Testis (tissue), 2 donors: ENCODE measurements at regions not wholly inside any gene's neighbourhood (a gene's known extent, or its start where the extent isn't known, plus 50 kb on each side); places are given as distances from the start of the nearest gene placed in this dataset.
"Not testable (repeated sequence)": the region's sequence is repeated elsewhere in the genome, so short reads cannot be mapped to it uniquely, and the experiment has no call there.

Experiments
- DNase-seq: peaks from one replicate; pipeline ENCODE4 v3.0.0-alpha.2; 2019
- H3K27ac ChIP-seq, 2 donors: fragments of 200-600 bp; sonication (generic); one replicate each; pipeline ENCODE4 v1.5.1; 2019
- H3K27me3 ChIP-seq: fragments of 200-600 bp; sonication (generic); one replicate; pipeline ENCODE4 v1.5.1; 2019
- H3K36me3 ChIP-seq: fragments of 200-600 bp; sonication (generic); one replicate; pipeline ENCODE4 v1.5.1; 2017; ENCODE audit warnings: low read depth; ENCODE audit errors: missing control alignments
- H3K4me1 ChIP-seq: fragments of 200-600 bp; sonication (generic); one replicate; pipeline ENCODE4 v1.5.1; 2019
- H3K4me3 ChIP-seq, 2 donors: fragments of 200-600 bp; sonication (generic); one replicate each; pipeline ENCODE4 v1.5.1; 2017 to 2019
- H3K9me3 ChIP-seq: fragments of 200-600 bp; sonication (generic); one replicate; pipeline ENCODE4 v1.5.1; 2017
- WGBS, 2 donors: methylation state at CpG; one replicate each; pipeline ENCODE4 v1.1.5; 2018; 5-methylcytosine and 5-hydroxymethylcytosine counted together
- intact Hi-C: fragments of 100-400 bp; cut with DNase I; formaldehyde crosslinking; loops from one replicate; pipeline ENCODE4 v1.15.1; 2023; ENCODE audit warnings: low total_unique reads

DNA sequence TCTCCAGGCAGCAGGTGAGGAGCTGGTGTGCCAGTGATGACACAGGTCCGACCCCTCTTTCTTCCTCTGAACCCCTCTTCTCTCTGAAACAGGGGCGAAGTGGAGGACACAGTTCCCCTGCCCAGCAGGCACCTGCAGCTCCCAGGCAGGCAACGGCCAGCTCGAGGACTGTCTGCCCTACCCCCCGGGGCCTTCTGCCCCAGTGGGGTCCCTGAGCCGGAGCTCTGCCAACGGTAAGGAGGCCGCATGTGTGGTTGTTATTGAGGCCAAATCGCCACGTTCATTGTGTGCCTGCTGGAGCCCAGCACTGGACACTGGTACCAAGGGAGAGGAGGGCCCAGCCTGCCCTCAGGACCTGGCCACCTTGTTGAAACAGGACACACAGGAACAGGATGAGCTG is 119.3 kb upstream of the MTLN start:
- H3K9me3 ChIP-seq, H3K4me1 ChIP-seq, H3K27me3 ChIP-seq, H3K36me3 ChIP-seq, H3K4me3 ChIP-seq, intact Hi-C loops, H3K27ac ChIP-seq, DNase-seq: not testable (repeated sequence)
- 100% methylated on average over 2 of the region's 10 CpGs; no CpG with 5 or more reads in 1 of the 2 donors for WGBS, 2 donors

DNA sequence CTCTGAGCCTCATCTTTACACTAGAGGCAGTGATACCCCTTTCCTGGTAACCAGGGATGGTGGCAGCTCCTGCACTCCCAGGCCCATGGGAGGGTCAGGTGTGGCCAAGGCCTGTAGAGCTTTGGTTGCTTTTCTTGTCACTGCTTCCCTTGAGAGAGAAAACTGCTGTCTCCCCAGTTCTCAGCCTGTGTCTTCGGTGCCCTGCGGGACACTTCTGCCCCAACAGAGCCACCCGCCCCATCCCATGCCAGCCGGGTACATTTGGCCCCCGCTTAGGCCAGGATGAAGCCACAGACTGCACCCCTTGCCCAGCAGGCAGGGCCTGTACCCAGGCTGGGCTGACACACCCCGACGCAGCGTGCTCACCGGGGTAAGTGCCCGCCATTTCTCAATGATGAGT is 117.4 kb upstream of the MTLN start:
- H3K9me3 ChIP-seq, DNase-seq, H3K27ac ChIP-seq, H3K4me1 ChIP-seq, H3K4me3 ChIP-seq, intact Hi-C loops, H3K36me3 ChIP-seq, H3K27me3 ChIP-seq: not testable (repeated sequence)
- WGBS, 2 donors: 95% methylated on average over 5 of the region's 10 CpGs; no CpG with 5 or more reads in 1 of the 2 donors

DNA sequence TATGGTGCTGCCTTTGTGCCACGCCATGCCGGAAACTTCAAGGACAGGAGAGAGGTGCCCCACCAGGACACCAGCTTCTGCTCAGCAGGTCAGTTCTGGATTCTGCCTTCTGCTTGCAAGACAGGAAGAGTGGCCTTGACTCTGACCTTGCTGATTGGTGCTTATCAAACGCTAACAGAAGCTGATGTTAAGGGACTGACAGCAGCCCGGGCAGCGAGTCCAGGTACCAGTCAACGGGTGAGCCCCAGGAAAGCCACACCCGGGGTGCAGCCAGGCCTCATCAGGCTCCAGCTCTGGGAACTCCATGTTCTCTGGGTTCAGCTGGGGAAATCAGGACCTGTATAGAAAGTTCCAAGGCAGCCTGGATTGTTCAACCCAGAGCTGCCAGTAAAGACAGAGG is 116.8 kb upstream of the MTLN start:
- H3K36me3 ChIP-seq, H3K27ac ChIP-seq, H3K4me3 ChIP-seq, H3K27me3 ChIP-seq, H3K9me3 ChIP-seq, DNase-seq, H3K4me1 ChIP-seq, intact Hi-C loops: not testable (repeated sequence)
- 75% methylated on average over 5 of the region's 7 CpGs; no CpG with 5 or more reads in 1 of the 2 donors for WGBS, 2 donors

DNA sequence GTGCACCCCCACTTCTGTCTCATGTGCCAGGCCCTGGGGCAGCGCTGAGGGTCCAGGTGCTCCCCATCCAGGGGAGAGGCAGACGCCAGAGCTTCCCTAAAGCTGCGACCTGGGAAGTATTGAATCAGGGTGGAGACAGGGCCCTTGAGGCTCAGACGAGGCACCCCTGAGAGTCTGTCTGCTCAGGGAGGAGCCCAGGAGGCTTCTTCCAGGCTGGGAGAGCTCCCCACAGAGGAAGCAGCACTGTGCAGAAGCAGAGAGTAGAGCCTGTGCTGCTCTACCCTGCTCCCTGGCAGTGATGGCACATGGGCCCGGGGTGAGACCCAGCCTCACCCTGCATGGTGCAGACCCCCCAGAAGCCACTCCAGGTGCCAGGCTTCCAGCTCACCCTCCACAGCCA is 116.3 kb upstream of the MTLN start:
- H3K4me3 ChIP-seq, H3K36me3 ChIP-seq, H3K27me3 ChIP-seq, H3K9me3 ChIP-seq, intact Hi-C loops, H3K4me1 ChIP-seq, DNase-seq, H3K27ac ChIP-seq: not testable (repeated sequence)
- 89% methylated on average over 4 of the region's 5 CpGs; no CpG with 5 or more reads in 1 of the 2 donors for WGBS, 2 donors

DNA sequence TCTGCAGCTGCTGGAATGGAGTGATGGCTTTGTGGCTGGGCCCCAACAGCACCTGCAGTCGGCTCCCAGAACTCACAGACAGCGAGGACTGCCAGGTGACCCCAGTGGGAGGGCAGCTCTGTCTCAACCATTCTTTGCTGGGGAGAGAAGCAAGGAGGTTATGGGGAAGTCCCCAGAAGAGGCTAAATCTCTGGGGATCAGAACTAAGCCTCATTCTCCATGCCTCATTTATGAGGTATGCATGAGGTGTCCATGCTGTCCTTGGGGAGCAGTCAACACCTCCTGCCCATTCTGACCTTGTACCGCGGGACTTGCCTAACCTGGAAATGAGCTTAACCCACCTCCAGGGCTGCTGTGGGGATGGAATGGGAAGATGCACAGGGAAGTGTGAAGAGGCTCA is 111.5 kb upstream of the MTLN start:
- DNase-seq, H3K9me3 ChIP-seq, intact Hi-C loops, H3K4me1 ChIP-seq, H3K27ac ChIP-seq, H3K4me3 ChIP-seq, H3K36me3 ChIP-seq, H3K27me3 ChIP-seq: not testable (repeated sequence)
- WGBS, 2 donors: no CpG with 5 or more reads among the region's 4 CpGs

DNA sequence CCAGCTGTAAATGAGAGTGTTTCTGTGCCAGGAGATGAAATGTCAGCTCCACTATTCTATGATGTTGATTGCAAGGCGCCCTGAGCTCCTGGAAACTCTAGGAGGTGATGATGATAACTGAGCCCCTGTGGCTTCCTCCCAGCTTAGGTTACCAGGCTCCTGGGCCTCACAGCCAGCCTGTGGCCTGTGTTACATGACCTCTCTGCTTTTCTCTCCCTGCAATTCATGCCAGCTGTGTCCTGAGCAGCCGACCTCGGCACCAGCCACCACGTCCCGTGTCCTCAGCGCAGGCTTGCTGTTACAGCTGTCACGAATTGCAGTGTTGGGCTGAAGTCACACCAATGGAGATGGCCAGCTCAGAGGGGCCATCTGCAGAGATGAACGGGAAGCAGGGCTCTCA is 110.2 kb upstream of the MTLN start:
- H3K4me3 ChIP-seq, intact Hi-C loops, H3K36me3 ChIP-seq, H3K9me3 ChIP-seq, H3K27ac ChIP-seq, H3K4me1 ChIP-seq, DNase-seq, H3K27me3 ChIP-seq: not testable (repeated sequence)
- WGBS, 2 donors: no CpG with 5 or more reads among the region's 8 CpGs

DNA sequence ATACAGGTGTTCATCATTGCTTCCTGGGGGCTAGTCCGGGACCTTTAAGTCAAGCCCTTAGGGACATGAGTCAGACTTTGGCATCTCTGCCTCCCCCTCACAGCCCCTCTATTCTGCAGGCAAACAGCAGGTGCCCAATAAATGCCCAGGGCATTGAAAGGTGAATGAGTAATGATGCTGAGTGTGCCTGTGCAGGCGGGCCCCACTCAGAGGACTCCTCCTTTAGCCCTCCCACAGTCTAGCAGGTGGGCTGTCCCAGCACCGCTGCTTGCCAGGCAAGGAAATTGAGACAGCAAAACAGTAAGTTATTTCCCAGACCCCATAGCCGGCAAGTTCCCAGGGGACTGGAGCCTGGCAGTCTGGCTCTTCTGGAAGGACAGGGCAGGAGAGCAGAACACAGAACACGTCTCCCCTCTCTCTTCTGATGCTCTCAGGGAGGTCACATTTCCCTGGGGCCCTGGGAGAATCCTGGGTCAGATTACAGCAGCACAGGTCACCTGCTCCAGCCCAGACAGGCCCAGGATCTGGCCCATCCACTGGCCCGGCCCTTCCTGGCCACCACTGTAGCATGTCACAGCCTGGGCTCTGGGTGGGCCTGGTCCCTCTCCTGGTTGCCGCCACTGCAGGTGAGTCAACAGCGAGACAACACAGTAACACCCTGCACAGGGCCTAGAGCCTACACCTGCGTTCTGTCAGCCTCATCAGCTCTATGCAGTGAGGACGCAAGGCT is 108.7 kb upstream of the MTLN start:
- H3K4me3 ChIP-seq, intact Hi-C loops, H3K9me3 ChIP-seq, DNase-seq, H3K36me3 ChIP-seq, H3K27me3 ChIP-seq, H3K4me1 ChIP-seq, H3K27ac ChIP-seq: not testable (repeated sequence)
- WGBS, 2 donors: no CpG with 5 or more reads among the region's 10 CpGs

DNA sequence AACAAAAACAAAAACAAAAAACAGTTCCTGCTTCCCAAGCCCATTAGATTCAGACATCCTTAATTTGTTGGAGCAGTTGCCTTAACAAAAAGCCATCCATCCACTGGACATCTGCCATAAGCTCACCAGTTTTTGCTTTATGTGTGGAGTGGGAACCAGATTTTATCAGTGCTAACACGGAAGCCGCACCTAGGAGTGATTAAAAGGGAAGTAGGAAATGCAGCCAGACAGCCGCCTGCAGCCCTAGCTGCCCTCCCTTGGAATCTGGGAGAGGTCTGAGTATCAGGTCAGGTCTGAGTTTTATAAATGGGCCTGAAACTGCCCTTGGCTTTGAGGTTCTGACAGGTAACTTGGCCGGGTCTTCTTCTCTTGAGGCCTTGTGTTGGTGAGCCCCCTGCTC is 106.6 kb upstream of the MTLN start:
- H3K4me3 ChIP-seq, H3K9me3 ChIP-seq, intact Hi-C loops, H3K27ac ChIP-seq, H3K36me3 ChIP-seq, DNase-seq, H3K4me1 ChIP-seq, H3K27me3 ChIP-seq: not testable (repeated sequence)
- no CpG with 5 or more reads among the region's 4 CpGs for WGBS, 2 donors

DNA sequence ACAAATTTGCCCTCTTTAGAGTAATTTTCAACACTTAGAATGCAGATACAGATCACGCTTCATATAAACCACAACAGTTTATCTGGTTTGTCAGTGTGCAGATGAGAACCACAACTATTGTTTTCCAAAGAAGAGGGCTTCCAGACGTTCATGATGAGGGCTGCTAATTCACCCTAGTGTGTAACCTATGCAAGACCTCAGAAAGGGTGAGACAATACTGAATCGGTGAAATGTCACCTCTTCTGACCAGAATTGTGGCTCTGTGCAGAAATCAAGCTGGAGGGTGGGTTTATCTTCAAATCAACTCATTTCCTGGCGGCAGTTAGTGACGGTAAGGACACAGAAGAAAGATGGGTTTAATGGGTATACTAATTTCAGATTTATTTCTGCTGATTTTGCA is 105.0 kb upstream of the MTLN start:
- intact Hi-C loops, H3K4me1 ChIP-seq, H3K27ac ChIP-seq, DNase-seq, H3K9me3 ChIP-seq, H3K4me3 ChIP-seq, H3K27me3 ChIP-seq, H3K36me3 ChIP-seq: not testable (repeated sequence)
- no CpG with 5 or more reads among the region's 5 CpGs for WGBS, 2 donors

DNA sequence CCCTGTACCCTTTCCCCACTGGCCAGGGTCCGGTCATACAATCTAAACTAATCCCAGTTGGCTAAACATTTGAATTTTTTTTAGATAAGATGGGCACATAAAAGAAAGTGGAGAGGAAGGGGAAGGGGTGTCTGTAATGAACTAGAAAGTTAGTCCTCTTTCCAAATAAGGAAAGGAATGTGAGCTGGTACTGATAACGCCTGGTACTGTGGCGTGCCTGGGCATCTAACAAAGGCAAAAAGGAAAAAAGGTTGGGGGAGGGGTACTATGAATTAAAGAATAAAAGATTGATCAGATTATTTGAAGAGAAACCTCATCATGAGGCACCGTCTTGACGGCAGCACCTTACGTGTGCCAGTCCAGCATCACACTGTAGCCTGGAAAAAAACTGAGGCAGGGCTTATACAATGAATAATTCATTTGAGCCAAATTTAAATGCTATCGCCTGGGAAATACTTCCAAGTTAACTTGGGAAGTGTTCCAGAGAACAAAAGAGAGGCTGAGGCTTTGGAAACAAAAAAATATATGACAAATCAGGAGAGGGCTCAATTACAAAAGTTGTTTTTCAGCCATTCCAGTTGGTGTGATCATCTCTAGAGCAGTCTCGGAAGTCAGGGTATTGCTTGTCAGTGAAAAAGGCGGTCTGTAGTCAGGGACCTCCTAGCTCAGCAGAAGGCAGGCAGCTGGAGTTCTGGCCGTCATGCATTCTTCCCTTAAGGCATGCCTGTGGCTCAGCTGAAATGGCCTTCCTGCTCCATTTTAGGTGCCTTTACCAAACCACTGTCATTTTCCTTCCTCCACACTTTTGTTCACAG is 103.9 kb upstream of the MTLN start:
- DNase-seq, H3K4me1 ChIP-seq, H3K27me3 ChIP-seq, H3K36me3 ChIP-seq, H3K9me3 ChIP-seq, H3K4me3 ChIP-seq, H3K27ac ChIP-seq, intact Hi-C loops: not testable (repeated sequence)
- WGBS, 2 donors: no CpG with 5 or more reads among the region's 10 CpGs

DNA sequence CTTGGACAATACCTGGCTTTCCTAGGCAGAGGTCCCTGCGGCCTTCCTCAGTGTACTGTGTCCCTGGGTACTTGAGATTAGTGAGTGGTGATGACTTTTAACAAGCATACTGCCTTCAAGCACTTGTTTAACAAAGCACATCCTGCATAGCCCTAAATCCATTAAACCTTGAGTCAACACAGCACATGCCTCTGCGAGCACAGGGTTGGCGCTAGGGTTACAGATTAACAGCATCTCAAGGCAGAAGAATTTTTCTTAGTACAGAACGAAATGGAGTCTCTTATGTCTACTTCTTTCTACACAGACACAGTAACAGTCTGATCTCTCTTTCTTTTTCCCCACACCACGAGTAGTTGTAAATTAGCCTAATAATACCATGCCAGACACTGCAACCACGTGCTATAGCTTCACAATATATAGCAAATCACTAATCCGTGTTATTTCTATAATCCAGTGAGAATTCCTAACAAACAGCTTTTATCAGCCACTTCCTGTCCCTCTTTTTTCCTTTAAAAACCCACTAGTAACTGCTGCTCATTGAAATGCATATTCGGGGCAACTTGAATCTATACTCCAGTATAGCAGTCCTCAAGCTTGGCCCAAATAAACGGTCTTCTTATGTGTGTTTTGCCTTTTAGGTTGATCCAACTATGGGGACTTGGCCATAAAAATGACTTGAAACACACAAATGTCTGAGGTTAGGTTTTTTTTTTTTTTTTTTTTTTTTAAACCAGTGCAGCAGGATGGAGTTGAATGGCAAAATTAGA is 102.9 kb upstream of the MTLN start:
- H3K36me3 ChIP-seq, H3K4me1 ChIP-seq, DNase-seq, intact Hi-C loops, H3K4me3 ChIP-seq, H3K9me3 ChIP-seq, H3K27ac ChIP-seq, H3K27me3 ChIP-seq: not testable (repeated sequence)
- WGBS, 2 donors: no CpG with 5 or more reads among the region's 9 CpGs

DNA sequence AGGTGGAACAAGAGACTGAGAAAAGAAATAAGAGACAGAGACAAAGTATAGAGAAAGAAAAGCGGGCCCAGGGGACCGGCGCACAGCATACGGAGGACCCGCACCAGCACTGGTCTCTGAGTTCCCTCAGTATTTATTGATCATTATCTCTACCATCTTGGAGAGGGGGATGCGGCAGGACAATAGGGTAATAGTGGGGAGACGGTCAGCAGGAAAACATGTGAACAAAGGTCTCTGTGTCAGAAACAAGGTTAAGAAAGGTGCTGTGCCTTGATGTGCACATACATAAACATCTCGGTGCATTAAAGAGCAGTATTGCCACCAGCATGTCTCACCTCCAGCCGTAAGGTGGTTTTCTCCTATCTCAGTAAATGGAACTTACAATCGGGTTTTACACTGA is 102.1 kb upstream of the MTLN start:
- not testable (repeated sequence) for DNase-seq
- WGBS, 2 donors: 91% methylated on average over 3 of the region's 10 CpGs; no CpG with 5 or more reads in 1 of the 2 donors

More for the DNA sequence above, 102.1 kb upstream of the MTLN start:
- H3K9me3 ChIP-seq, H3K4me3 ChIP-seq, H3K4me1 ChIP-seq, H3K36me3 ChIP-seq, H3K27me3 ChIP-seq, intact Hi-C loops, H3K27ac ChIP-seq: not testable (repeated sequence)
